Kidney glomerular epithelial cell (primary cell): ENCODE measurements at regions not wholly inside any gene's neighbourhood (a gene's known extent, or its start where the extent isn't known, plus 50 kb on each side); places are given as distances from the start of the nearest gene placed in this dataset.

Experiments used
- DNase-seq: peaks from one replicate; lab custom pipeline; 2025; lab: John Stamatoyannopoulos, UW

DNA sequence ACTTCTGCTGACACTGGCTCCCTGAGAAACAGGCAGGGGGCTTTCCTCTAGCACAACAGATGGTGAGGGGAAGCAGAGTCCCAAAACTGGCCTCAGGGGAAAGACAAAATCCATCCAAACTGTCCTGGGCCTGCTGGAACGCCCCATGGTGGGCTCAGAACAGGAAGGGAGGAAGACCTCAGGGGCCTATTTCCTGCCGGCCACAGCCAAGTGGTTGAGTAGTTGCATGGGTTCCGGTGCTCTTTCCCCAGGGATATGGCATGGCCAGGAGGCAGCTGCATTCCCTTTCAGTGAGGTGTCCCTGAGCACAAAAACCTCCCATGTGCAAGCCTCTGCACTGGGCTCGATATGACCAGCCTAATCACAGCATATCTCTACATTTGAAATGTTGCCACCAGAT is 303.0 kb upstream of the IRX5 start:
- no peak for DNase-seq

GRCh38 chr16:54623636-54624035 is 307.0 kb upstream of the IRX5 start:
- no peak for DNase-seq

GRCh38 chr16:54620197-54620596 is 310.5 kb upstream of the IRX5 start:
- DNase-seq: no peak

DNA sequence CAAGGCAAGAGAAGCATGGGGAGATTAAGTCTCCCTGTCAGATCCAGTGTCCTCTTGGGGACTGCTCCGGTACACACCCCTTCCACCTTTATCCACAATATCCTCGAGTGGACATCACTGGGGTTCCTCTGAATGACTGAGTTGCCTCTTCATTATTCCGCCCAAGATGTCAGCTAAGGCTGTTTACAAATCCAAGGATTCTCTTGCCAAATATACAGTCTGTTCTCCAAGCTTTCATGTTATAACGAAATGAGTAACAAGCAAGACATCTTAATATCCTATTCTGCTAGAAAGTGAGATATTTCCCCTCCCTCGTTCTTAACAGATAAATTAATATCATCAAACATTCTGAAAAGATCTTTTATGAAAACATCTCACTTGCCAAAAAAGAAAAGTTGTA is 314.1 kb upstream of the IRX5 start:
- DNase-seq: no peak

DNA sequence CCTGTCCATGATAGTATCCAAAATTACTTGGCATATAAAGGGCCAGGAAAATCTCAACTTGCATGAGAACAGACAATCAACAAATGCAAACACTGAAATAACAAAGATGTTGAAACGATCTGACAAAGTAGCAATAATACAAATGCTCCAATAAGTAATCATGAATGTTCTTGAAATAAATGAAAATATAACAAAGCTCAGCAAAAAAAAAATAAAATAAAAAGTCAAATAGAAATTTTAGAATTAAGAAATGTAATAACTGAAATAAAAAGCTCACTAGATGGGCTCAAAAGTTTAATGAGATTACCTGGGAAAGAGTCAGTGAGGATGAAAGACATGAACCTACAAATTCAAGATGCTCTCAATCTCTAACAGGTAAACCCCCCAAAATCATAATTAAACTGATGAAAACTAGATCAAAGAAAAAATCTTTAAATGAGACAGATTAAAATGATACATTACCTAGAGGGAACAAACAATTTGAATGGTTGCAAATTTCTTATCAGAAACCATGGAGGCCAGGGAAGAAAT is 319.0 kb upstream of the IRX3 start:
- DNase-seq: no peak

- DNase-seq: no peak
These were observed 316.1 kb upstream of the IRX3 start for GRCh38 chr16:54602666-54603065.

DNA sequence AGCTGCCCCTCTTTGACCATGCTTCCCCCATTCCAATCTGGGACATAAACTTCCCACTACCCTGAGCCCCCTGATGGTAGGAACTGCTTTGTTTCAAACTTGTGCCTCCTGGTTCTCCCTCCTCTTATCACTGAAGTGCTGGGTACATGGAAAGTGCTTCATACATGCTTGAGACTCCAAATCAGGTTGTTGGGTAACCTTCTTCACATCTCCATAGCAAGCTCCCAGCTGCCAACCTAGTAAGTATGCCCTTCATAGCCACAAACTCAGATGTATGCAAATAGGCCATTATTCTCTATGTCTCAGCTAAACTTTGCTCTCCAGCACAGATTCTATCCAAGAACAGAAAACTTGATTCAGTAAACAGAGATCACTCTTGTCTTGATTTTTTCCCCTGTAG is 310.6 kb upstream of the IRX3 start:
- DNase-seq: no peak

DNA sequence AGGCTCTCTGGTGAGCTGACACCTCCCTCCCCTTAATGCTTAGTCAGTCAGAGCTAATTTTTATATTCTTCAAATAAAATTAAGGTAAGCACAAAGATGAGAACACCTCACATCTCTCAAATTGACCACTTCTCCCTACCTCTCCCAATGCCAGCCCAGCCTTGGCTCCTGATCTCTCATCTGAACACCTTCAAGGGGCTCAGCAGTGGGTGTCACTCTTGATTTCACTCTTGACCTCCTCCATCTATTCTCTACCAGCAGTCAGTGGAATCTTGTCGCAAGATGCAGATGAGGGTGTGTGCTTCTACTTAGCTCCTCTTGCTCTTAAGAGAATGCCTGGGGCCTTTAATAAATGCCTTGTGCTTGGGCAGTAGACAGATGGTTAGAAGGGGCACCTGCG is 309.0 kb upstream of the IRX3 start:
- no peak for DNase-seq

DNA sequence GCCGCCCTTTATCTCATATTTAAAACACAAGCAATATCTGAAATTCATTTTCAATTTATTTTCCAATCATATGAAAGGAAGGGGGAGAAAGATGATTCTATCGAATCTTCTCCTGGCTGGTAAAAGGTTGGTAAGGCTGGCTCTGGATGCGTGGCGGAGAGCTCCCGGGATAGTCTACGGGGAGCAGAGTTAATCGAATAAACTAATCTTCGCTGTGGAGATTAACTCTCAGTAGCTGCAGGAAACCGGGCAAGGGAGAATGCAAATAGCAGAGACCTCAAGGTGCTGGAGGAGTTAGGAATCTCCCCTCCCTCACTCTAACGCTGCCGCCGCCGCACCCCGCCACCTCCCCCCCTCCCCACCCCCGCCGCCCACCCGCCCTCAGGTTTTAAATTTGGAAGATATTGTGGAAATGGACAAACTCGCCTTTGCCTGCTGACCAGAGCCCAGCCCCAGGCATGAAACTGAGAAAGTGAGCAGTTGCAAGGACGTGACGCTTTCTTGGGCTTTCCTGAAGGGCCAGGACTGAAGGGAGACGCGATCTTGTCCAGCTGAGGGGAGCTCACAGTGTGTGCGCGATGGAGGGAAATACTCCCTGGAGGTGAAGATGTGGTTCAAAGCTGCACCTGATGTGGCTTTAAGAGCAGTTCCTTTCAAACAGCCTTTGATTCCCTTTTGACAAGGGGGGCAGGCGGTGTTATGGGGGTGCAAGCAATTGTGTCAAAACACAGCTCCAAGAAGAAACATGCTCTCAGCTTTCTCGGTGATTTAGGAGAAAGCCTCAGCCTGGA is 308.2 kb upstream of the IRX3 start:
- DNase-seq: no peak

DNA sequence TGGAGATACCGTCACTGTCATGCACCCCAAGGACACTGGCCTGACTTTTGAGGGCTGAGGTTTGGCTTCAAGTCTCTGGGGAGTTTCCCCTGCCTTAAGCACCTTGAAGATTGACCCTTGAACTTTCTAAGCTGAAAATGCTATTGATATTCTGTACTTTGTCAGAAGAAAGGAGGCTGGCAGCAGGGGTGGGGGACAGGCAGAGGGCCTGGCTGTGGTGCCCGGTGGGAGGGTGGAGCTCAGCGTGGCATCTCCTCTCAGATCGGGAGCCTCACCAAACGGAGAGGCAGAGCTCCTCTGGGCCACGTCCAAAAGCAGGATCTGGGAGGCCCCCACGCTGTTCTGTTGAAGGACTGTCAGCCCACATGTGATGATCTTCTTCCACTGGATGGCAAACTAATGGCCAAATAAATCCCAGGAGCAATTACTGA is 305.2 kb upstream of the IRX3 start:
- DNase-seq: no peak

DNA sequence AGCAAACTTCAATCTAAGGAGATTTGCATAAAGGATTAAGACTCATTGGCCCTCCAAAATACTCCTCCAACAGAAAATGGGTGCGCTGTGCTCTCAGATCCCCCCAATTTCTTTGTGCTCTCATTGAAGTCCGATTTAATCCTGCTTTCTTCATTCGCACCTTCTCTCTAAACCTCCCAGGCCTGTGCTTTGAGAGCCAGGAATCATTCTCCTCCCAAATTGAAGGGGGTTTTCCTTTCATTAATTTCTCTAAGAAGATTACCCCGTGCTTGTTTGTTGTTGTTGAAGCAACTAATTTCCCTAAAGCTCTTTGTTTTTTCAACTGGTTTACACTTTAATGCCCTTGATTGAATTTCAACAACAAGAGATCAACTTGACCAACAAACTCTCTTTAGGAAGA is 304.2 kb upstream of the IRX3 start:
- DNase-seq: no peak

DNA sequence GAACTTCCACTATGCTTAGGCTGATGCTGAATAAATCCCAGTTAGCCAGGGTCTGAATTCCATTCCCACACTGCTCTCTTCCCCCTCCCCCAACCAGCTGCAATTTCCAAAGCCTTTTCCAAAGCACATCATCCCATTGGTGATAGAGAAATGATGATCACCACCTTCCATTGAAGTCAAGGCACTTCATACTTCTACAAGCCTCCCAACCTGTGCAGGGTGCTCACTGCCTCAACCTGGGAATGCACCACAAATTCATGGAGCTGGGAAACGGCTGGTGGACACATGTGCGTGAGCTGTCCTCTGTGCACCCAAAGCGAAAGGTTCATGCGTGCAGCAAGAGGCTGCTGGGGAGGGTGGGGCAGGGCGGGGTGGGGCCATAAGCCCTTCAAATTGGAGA is 302.7 kb upstream of the IRX3 start:
- DNase-seq: no peak

DNA sequence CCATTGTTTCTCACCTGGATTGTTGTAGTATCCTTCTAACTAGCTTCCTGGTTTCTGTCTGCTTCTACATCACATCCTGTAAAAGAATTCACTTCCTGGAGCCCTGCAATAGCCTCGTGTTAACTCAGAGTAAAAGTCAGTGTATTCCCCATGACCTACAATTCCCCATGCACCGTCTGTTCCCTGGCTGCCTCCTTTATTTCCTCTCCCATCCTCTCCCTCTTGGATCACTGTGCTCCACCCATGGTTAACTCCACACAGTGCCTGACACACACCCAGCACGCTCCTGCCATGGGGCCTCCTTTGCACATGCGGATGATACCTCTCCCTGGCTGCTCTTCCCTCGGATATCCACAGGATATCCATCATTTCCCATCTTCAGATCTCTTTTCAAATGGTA is 301.4 kb upstream of the IRX3 start:
- DNase-seq: no peak

GRCh38 chr16:54587176-54587515 is 300.6 kb upstream of the IRX3 start:
- no peak for DNase-seq

- DNase-seq: no peak
These were observed 300.0 kb upstream of the IRX3 start for GRCh38 chr16:54586474-54587175.

DNA sequence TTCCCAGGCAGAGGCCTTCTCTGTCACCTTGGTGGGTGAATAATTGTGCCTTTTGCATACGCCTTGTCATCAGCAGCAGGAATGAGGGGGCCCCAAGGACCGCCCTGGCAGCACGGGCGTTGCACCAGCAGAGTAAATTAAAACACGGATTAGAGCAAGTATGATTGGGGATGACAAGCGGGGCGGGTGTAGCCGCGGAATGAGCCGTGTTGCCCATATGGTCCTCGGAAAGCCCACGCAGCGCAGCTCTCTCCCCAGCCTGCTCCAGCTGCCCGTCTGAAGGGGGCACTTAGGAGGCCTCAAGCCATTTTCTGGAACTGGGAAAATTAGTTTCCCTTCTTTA is 299.4 kb upstream of the IRX3 start:
- DNase-seq: no peak

GRCh38 chr16:54585094-54585997 is 298.8 kb upstream of the IRX3 start:
- DNase-seq: no peak

DNA sequence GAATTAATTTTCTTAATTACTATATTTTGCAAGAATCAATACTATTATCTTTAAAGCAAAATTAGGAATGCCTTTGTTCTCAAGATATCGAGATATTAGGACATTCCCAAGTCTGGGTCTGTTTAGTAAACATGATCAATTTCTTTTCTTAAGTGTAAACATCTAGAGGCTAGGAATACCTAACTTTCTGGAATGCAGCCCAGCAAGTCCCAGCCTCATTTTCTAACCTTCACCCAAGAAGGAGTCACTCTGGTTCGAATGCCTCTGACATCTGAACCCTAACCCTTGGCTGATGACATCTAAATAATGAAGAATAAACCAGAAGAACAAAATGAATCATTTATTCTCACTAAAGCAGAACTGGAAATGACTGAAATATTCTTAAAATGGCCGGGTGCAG is 297.5 kb upstream of the IRX3 start:
- DNase-seq: no peak

DNA sequence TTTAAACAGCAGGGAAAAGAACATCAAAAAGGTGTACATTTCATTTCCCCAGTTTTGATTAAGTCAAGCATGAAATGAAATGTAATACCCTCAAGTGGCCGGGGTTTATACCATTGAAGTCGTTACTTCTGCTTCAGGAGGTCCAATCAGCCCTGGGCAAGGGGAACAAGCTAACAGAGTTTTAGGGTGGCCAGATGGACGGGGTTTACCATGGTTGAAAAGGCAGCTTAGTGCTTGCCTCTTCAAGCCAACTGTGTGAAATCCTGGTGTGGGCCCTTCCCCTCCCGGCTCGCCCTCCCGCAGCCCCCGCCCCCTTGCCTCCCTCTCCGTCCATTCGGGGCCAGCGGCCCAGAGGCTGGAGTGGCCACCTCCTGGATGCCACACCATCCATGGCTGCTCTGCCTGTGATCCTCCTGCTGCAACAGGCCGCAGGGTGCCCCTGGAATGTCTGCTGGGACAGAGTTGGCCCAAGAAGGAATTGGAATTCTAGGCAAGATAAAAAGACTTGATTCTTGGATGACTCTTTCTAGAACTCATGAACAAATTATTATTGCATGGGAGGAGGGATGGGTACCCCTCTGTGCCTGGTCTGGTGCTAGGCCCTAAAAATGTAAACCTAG is 296.2 kb upstream of the IRX3 start:
- DNase-seq: no peak

DNA sequence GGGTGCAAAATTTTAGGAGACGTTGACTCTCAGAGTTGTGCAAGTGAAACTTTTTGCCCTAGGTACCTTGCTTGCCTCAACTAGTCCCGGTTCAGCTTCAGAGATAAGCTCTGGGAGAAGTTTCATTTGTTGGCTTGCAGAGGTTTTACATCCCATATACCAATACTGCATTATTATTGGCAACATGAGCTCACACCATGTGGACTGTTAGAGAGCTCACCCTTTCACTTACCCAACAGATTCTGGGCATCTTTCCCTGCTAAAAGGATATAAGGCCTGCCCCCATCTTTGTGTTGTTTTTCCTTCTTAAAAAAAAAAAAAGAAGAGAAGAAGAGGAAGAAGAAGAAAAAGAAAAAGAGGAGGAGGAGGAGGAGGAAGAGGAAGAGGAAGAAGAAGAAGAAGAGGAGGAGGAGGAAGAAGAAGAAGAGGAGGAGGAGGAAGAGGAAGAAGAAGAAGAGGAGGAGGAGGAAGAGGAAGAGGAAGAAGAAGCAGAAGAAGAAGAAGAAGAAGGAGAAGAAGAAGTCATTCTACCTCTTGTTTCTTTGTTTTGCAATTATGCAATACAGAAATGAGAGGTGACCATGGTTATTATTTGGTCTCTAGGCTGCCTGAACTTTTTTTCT is 292.6 kb upstream of the IRX3 start:
- no peak for DNase-seq

DNA sequence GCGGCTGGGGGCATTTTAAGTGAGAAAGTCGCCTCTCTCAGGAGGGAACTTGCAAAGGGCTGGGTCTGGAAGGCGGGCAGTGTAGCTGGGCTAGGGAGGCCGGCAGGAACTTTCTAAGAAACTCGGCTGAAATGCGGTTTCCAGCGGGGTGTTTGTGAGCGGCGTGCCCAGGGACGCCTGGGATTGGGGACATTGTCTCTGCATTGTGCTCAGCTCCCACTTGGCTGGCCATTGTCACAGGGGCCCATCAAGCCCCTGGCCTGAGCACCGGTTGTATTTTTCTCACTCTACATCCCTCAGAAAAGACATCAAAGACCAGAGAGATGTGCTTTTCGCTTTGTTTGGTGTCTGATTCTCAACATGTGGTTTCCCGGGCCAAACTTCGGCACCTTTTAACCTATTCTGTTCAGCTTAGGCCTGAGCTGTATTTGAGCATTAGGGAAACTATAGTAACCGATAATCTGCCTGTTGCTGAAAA is 291.1 kb upstream of the IRX3 start:
- no peak for DNase-seq

DNA sequence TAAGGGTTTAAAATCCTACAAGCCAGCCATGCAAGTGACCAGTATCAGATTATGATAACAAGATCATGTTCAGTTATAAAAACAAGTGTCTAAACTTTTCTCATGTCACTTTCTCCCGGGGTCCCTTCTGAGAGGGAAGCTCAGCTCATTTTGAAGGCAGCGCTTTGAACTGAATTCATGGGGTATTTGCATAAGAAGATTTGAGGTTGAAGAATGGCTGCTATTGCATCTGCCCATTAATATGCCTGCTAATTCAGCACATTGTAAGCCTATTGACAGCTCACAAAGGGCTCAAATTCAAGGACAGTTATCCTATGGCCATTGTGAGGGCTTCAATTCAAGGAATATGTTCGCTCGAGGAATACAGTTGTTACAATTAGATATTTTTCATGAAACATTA is 290.2 kb upstream of the IRX3 start:
- DNase-seq: no peak
